GM19351 (cell line): ENCODE measurements at regions not wholly inside any gene's neighbourhood (a gene's known extent, or its start where the extent isn't known, plus 50 kb on each side); places are given as distances from the start of the nearest gene placed in this dataset.

ENCODE experiments used
- ATAC-seq: cut with Tn5 transposase; IDR thresholded peaks from one replicate; pipeline ENCODE4 v1.9.1; 2021; ENCODE audit warnings: mild to moderate bottlenecking, moderate library complexity; ENCODE audit not compliant: unreplicated experiment

DNA sequence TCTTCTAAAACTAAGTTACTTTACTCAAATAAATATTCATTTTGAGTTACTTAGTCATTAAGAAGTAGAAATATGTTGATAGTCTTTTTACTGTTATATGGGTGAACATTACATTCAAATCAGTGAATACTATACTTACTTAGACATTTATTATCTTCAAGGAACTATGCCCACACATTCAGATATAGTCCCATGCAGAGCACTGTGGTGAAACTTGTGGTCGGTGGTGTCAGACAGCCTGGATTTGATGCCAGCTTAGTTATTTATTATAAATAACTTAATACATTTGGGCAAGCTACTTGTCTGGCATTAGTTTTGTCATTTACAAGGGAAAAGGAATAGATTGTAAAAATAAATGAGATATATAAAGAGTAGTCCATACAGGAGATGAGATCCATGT is 149.5 kb downstream of the RAP2B start:
- no peak for ATAC-seq

DNA sequence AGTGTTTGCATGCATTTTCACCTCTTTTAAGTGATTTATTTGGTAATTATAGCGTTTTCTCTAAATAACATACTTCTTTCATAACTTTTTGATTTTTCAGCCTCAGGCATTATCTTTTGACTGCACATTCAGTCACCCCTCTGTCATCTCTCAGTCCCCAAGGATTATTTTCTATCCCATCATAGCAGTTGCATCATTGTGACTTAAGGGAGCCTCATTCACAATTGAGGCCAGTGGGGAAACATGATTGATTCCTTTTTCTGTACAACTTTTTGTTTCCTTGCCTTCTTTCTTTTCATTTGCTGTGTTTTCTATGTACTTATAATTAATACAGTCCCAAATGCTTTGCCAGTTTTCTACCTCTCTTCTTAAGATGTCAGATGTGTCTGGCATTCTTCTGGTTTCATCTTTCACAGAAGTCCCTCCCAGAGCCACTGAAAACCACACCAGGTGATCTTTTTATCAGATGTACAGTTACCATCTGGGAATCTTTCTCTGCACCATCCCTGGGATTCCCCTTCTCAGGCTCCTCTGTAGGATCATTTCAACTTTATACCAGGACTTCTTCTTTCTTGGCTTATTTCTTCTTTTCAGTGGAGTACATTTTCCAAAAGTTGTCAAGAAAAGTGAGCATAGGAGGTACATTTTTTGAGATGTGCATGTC is 151.4 kb downstream of the RAP2B start:
- no peak for ATAC-seq

DNA sequence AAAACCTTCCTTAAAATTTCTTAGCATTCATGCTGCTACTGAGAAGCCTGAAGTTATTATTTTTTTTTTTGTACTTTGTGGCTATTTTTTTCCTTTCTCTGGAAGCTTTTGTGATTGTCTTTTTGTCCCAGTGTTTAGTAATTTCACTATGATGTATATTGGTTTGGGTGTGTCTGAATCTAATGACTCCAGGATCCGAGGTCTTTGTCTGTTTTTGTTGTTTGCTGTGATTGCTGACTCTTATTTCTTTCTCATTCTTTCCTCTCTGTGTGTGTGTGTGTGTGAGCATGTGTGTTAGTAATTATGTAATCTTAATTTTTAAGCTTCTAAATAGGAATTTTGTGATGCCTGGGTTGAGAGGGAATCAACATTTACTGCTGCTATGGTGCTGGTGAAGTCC is 152.0 kb downstream of the RAP2B start:
- ATAC-seq = no peak

DNA sequence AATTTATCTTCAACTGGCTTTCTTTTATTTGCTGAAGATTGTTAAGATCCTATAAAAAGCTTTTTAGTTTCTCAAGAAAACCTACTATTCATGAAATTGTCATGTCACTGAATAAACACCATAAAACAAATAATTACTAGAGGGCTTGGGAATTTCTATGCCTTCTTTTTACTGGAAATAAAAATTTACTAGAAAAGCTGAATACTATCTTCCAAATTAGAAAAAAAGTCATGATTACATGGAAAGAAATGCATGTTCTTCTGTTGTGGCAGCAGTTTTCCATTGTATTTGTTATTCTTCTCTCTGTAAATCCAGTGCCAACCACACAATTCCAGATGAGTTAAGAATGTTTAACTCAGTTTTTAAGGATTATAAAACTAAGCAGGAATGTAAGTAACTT is 153.8 kb downstream of the RAP2B start:
- ATAC-seq = no peak

DNA sequence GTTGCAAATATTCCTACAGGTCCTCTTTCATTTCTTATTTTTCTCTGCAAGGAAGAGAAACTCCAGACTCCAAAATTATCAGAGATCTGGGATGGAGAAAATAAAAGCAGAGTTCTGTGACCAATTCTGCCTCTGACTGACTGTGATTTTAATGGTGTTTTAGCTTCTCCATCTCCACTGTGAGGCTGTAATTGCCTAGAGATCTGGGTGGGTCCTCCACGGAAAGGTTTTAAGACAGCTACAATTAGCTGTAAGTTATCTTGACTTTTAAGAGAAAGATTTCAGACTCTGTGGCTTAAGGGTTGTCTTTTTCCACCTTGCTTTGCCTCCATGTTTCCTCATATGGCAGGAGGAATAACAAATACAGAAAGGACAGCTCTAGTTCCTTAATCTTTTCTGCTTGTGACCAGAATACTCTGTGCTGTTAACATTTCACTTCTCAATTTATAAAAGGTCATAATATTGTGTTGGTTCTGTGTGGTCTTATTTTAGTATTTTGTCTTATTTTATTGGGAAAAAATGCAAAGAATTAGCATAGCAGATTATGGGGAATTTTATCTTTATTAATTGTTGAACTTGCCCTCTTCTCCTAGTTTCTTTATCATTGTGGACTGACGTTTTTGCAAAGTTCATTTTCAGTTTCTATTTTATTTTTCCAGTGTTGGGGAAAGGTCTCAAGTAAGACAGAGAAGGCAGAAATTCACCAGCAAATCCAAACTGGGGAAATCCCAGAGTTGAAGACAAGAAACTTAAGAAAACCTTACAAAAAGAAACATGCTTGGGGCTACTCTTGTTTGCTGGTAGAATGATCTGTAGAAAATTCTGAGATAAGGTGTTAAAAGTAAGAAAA is 157.9 kb downstream of the RAP2B start:
- peak; percentile 47 for ATAC-seq

DNA sequence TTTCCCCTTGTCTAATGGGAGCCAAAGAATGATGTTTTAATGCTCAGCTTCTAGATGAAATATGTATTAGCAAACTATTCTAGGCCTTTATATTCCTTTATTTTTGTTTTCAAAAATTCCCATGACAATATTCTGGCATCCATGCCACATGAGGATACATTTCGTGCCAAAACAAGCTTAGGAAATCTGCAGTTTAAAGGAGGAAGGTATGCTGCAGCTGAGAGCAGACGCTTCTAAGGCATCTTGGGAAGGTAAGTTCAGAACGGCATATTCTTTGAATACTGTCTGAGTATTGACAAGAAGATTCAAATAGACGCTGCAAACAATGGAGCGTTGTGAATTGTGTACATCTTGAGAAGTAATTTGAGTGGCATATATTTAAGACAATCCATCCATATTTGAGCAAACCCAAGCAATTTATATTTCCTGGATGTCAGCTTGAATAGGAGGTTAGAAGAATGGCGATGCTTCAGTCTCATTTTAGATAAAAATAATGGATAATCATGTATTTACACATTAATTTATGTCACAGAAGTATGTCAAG is 158.6 kb downstream of the RAP2B start:
- no peak for ATAC-seq

DNA sequence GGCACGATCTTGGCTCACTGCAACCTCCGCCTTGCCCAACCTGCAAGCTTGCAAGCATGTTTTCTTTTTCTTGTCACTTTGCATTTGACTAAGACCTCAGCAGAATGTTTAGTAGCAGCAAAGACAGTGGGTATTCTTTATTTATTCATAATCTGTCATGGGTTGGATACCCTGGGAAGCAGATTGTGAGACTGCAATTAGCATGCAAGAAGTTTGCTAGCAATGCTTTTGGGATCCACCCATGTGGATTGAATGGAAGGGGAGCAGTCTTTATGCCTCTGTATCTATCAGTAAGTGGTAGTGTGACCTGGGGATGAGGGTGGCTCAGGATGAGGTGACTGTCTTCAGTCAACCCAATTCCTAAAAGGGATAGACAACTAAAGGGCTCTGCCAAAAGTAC is 166.7 kb downstream of the RAP2B start:
- no peak for ATAC-seq

DNA sequence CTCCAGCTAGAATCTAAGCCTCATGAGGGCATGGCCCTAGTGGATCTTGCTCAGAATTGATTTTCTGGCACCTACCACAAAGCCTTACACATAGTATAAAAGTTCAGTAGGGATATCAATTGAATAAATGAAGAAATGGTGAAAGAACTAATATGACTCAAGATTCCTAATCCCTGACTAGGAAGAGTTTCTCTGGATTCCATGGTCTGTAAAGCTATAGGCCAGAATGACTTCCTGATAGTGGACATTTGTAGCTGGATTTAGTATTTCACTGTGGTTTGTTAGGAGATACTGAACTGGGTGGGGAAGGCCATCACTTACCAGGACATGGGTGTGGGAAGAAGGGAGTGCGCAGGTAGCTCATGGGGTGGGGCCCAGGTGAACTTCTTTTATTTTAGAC is 168.9 kb downstream of the RAP2B start:
- ATAC-seq = no peak

DNA sequence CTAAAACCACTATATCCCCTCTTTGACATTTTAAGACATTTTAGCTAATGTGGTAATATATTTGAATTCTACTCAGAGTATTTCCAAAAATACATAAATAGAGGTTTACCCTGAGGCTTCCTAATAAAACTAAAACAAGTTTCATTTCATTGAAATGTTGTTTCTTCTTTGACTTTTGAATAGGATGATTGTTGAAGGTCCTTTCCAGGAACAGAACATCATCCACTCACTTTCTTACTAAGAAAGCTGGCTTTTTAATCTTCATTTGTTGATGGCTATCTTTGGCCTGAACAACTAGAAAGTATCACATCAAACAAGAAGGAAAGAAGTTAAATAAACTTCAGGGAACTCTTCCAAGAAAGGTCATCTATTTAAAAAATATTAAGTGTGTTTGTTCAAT is 169.7 kb downstream of the RAP2B start:
- ATAC-seq = no peak

DNA sequence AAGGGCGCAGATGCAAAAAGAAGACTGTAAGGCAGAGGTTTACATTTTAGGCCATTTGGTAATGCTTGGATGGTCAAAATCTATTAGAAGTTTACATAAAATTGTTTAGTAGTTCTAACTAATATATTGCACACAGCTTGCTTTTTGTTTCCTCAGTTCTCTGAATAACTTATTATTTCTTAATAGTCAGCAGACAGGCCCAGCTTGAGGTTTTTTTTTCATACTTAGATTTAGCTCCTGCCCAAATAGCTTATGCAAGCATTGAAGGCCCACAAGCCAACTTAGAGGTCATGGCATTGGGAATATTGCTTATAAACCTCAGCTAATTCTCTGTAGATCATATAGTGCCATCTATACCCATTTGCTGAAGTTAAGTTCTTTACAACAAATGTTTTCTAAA is 172.5 kb downstream of the RAP2B start:
- ATAC-seq = no peak

DNA sequence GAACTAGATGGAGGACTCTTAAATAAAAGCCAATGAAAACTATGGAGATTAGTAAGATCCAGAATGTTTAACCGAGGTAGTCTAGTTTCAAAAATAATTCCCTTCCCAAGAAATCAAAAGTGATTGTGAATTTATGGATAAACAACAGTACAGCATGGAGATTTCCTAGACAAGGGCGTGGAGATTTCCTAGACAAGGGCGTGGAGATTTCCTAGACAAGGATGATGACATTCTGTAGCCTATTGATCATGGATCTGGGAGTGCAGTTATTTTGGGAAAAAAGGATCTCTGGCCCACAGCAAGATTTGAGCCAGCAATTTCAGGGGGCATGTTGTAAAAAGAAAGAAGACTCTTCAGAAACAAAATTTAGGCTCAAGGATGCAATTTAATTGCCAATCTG is 175.3 kb downstream of the RAP2B start:
- no peak for ATAC-seq

DNA sequence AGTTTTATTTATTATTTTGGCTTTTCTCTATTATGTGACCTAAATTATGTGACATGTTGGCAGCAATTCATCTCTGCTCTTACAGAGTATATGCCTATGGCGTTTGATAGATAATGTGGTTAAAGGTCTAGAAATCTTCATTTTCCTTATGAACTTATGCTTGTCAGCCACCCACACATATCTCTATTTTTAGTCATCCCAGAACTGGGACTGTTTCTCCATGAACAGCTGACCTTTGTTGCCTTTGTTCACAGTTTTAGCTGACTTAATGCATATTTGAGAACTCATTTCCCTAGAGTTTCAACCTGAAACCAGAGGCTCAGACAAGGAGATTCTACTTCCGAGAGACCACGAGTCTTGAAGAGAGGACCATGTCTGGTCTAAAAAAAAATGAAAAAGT is 176.5 kb downstream of the RAP2B start:
- no peak for ATAC-seq

DNA sequence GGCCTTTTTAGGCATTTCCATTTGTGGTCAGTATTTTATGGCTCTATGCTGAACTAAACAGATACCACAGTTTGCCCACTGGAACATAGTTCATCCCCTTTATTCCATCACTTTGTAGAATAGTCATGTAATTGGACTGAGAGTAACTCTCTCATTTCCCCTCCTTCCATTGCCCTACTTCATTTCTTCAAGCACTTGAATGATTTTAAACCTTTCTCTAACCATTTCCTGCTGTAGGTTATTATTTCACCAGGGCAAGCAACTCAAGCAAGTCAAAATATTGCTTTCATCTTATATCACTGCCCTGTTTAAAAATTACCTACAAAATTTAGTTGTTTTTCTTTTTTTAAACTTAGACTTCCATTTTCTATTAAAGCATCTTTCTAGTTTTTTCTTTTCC is 177.0 kb downstream of the RAP2B start:
- no peak for ATAC-seq

DNA sequence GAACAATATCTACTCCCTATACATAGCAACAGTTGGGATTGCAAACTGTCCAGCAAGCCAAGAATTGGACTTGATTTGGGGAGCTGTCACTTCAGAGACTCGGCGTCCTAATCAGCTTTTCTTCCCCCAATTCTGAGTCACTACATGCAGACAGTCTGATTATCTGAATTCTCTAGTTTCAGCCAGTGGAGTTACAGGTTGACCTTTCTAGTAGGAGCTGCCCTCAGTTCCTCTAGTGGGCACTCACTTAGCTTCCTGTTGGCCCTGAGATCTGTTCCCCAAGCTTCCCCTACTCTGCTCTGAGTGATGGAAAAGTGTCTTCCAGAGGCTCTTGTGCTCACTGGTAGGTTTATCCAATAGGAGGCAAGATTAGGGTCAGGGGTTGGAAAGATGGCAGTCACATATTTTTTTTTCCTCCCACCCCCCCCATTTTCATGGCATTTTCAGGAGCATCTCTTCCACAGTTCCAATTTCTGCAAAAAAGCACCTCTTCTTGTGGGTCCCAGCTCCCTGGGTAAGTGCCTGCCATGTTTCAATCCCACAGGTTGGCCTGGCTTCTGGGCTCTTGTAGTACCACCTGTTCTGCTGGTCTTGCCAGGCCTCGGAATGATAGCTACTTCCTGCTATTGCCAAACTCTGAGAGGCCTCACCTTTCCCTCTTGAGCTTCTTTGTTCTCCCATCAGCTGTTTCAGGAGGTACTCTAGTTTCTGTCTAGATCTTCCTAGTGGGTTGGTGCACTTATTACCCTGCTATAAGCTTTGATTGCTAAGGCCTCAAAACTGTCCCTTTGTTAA is 182.2 kb downstream of the RAP2B start:
- no peak for ATAC-seq

DNA sequence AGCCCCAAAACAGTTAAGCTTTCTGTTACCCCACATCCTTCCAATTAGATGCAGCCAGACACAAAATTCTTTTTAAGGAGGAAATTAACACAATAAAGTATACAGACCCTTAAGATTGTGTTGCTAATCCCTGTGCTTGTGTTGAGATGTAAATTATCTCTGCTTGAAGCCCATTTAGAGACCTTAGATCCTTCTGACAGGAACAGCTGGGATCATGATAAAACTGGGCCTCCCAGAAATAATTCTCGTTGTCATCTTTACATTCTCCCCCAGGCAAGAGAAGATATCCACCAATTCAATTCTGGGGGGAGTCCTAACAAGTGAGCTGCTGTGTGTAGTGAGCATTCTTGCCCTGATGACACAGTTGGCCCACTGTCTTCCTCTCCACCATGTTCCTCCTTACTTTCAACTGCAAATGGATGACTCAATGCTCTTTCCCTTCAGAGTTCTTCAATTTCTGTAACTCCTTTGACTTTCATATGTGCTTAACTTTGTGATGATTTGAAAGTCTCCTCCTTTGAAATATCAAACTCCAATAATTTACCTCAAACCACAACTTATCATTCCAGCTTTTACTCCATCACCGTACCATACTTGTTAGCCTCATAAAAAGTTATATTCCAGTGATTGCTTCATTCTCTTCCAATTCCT is 186.6 kb downstream of the RAP2B start:
- no peak for ATAC-seq

DNA sequence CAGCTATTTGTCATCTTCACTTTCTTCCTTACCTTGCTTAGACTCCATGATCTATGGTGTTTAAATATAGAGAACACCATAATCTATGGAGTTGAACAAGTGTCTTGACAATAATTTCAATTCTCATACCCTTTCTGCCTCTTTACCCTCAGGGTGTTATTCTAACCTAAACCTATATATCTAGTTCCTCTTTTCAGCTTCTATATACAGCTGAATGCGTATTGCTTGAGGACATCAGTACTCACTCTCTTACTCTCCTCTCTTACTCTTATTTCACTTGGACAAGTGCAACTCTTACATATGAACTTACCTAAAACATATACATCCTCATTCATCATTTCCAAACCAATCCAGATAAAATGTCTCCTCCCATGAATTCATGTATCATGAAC is 187.1 kb downstream of the RAP2B start:
- peak; percentile 99 for ATAC-seq

DNA sequence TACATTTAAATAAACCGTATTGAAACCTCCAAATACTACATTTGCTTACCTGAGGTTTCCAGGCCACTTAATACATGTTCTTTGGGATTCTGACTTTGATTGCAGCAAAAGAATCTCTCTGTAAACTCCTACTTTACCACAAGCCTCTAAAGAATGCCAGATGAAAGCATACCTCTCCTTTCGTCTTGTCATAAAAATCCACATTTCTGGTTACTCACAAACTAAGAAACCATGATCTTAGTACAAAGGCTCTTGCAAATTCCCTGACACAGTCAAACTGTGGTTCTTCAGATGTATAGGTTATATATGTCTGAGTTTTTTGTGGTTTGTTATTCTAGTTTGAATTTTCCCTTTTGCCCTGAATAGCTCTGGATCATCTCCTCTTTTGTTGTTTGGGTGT is 188.4 kb downstream of the RAP2B start:
- ATAC-seq = no peak

DNA sequence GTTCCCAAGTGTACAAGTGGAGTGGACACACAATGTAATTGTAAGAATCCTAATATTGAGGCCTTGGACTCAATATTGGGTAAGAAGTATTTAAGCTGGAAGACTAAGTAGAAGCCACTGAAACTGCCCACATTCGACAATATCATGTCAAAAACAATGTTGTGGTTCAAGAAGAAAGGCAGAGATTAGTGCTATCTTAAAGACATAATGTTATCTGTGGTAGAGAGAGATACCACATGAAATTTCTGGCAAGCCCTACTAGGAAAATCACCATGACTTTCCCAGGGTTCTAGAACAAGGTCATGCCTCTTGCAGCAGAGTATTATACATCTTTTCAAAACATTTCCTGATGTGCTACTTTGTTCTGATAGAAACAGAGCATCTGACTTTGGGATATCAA is 192.6 kb downstream of the RAP2B start:
- ATAC-seq = no peak

DNA sequence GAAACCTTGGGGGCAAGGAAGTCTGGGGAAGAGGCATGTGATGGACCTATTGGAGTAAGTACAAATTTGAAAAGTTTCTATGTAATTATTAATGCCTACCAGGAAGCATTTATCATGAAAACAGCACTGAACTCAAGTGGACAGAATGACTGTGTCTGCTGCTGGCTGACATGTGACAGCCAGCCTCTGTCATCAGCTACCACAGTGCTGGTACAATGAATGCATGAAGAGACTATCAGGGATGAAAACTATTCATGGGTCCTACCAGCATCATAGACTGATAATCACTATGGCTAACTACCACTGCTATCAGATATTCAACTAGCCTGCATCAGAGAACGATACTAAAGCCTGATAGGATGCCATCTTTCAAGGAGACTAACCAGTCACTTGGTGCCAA is 193.5 kb downstream of the RAP2B start:
- no peak for ATAC-seq

DNA sequence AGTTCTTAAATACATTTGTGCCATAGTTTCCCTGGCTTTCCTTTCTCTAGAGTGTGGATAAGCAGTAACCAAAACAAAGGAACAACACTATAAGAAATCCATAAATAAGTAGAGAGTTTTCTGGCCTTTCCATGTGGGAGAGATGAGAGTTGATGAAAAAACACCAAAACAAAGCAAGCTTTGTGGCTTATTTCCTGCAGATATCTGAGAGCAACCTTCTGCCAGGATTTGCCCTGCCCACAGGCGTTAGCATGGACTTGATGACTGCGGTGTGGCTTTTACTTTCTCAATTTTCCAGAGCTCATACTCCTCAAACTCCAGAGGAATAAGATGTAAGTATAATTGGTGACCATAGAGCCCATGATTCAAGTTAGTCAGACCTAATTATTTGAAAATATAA is 194.9 kb downstream of the RAP2B start:
- ATAC-seq = no peak

DNA sequence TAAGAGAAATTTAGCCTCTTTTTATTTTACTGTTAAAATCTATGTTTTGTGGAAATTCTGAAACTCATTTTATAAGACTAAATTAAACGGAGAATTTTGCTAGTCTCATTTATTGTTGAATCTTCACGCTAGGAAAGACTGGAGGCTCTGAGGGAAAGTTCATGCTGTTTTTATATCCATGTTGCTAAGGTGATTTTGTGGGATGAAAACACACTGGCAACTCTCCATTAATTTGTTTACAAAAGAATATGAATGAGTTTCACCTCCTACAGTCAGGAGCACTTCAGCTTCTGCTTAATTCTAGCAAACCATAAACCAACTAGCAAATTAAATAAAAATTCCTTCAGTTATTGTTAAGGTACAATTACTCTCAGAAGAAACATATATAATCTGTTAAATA is 195.4 kb downstream of the RAP2B start:
- no peak for ATAC-seq
